Breast epithelium (tissue), 3 donors: ENCODE measurements at regions not wholly inside any gene's neighbourhood (a gene's known extent, or its start where the extent isn't known, plus 50 kb on each side); places are given as distances from the start of the nearest gene placed in this dataset.

Experiments used
- CTCF ChIP-seq, 3 donors: fragments of 450-650 bp; IDR thresholded peaks; one replicate each; pipeline ENCODE4 v1.5.1; 2016 to 2017; ENCODE audit warnings: antibody characterized with exemption in 3 of 3, mild to moderate bottlenecking in 3 of 3, moderate library complexity in 3 of 3
- POLR2AphosphoS5 ChIP-seq, 3 donors: sonication (generic); formaldehyde crosslinking; IDR thresholded peaks; one replicate each; pipeline ENCODE4 v1.6.1; 2017; ENCODE audit warnings: antibody characterized with exemption in 3 of 3

DNA sequence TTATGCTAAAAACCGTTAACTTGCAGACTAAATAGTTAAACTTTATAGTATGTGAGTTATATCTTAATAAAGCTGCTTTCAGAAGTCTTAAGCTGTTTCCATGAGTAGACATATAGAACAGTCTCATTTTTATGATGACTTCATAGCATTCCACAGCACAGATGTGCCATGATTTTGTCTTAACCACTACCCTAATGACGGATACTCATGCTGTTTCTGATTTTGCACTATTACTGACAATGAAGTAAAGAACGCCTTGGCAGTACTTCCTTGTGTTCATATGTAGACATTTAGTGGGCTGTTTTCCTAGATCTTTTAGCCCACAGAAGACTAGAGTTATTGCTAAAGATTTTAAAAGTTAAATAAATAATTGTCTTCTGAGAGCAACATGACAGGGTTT lies 175.6 kb upstream of the RAB6C start:
- no peak for TF ChIP-seq CTCF (IDR thresholded peaks at IDR 0.05)
- TF ChIP-seq POLR2AphosphoS5 (IDR thresholded peaks at IDR 0.05): no peak
